SK-N-SH (cell line): ENCODE measurements at regions not wholly inside any gene's neighbourhood (a gene's known extent, or its start where the extent isn't known, plus 50 kb on each side); places are given as distances from the start of the nearest gene placed in this dataset.

Experiments
- CTCF ChIA-PET: fragments of 300-600, 350-600 bp; formaldehyde crosslinking; extraction: SDS; loops from one replicate; lab custom pipeline; 2021; lab: Yijun Ruan, JAX
- POLR2A ChIA-PET: fragments of 350-600 bp; sonication (Branson Sonifier 250); formaldehyde crosslinking; extraction: SDS; loops from one replicate; lab custom pipeline; 2020; ENCODE audit warnings: antibody characterized with exemption, inconsistent platforms; lab: Yijun Ruan, JAX
- DNase-seq: peaks from one replicate; pipeline ENCODE4 v3.0.0; 2012
- H2AFZ ChIP-seq: fragments of 200-600 bp; sonication (generic); 2 replicates; pipeline ENCODE4 v1.8.1; 2016; ENCODE audit warnings: antibody characterized with exemption, mild to moderate bottlenecking, low read depth
- H3F3A ChIP-seq: fragments of 200-600 bp; sonication (generic); replicated peaks from 2 replicates; pipeline ENCODE3; 2016; ENCODE audit warnings: antibody characterized with exemption, mild to moderate bottlenecking; ENCODE audit not compliant: insufficient read depth
- H3K27ac ChIP-seq, 2 experiments: fragments of 200-500 bp in 1 of 2; fragments of 200-600 bp in 1 of 2; sonication (Bioruptor generic) in 1 of 2; sonication (generic), shearing (Covaris generic) in 1 of 2; 2 replicates each; pipeline versions ENCODE4 v1.5.1 to v1.6.1; 2014 to 2016; ENCODE audit warnings: low read depth in 2 of 2, inconsistent platforms in 1 of 2, low read length in 1 of 2, mild to moderate bottlenecking in 1 of 2, mixed read lengths in 1 of 2
- H3K27me3 ChIP-seq: fragments of 200-600 bp; sonication (generic), shearing (Covaris generic); 2 replicates; pipeline ENCODE4 v1.6.1; 2016; ENCODE audit warnings: mixed run types; ENCODE audit not compliant: insufficient read depth
- H3K36me3 ChIP-seq, 2 experiments: fragments of 200-500 bp in 1 of 2; fragments of 200-600 bp in 1 of 2; sonication (Bioruptor generic) in 1 of 2; sonication (generic) in 1 of 2; replicated peaks in 1 of 2; 2 replicates each; pipeline versions ENCODE3 to v1.5.1; 2014 to 2016; ENCODE audit warnings: low read length in 1 of 2, mild to moderate bottlenecking in 1 of 2; ENCODE audit not compliant: insufficient read depth in 2 of 2, control insufficient read depth in 1 of 2
- H3K4me1 ChIP-seq, 2 experiments: fragments of 200-500 bp in 1 of 2; fragments of 200-600 bp in 1 of 2; sonication (Bioruptor generic) in 1 of 2; sonication (generic), shearing (Covaris generic) in 1 of 2; 2 replicates each; pipeline versions ENCODE4 v1.5.1 to v1.6.1; 2014 to 2016; ENCODE audit warnings: low read depth in 1 of 2, low read length in 1 of 2, mixed run types in 1 of 2; ENCODE audit not compliant: insufficient read depth in 2 of 2, control insufficient read depth in 1 of 2
- H3K4me2 ChIP-seq: fragments of 200-600 bp; sonication (generic), shearing (Covaris generic); 2 replicates; pipeline ENCODE4 v1.6.1; 2017; ENCODE audit warnings: mixed run types
- H3K4me3 ChIP-seq, 2 experiments: fragments of 200-500 bp in 1 of 2; fragments of 200-600 bp in 1 of 2; sonication (Bioruptor generic) in 1 of 2; sonication (generic), shearing (Covaris generic) in 1 of 2; 2 replicates each; pipeline versions ENCODE4 v1.5.1 to v1.8.1; 2014 to 2016; ENCODE audit warnings: low read depth in 2 of 2, inconsistent platforms in 1 of 2, low read length in 1 of 2, mild to moderate bottlenecking in 1 of 2, mixed read lengths in 1 of 2, moderate library complexity in 1 of 2
- H3K79me2 ChIP-seq: fragments of 200-600 bp; sonication (generic); 2 replicates; pipeline ENCODE4 v1.8.1; 2017; ENCODE audit warnings: mild to moderate bottlenecking; ENCODE audit not compliant: insufficient read depth
- H3K9ac ChIP-seq: fragments of 200-600 bp; sonication (generic); 2 replicates; pipeline ENCODE4 v1.6.1; 2017; ENCODE audit warnings: mixed run types
- H3K9me2 ChIP-seq: fragments of 200-600 bp; sonication (generic); 2 replicates; pipeline ENCODE4 v1.6.1; 2017; ENCODE audit warnings: mixed run types
- H3K9me3 ChIP-seq: fragments of 200-600 bp; sonication (generic); 2 replicates; pipeline ENCODE4 v1.6.1; 2017; ENCODE audit warnings: mixed run types, mild to moderate bottlenecking, moderate library complexity
- H4K20me1 ChIP-seq: fragments of 200-600 bp; sonication (generic); 2 replicates; pipeline ENCODE4 v1.6.1; 2017; ENCODE audit warnings: mild to moderate bottlenecking, mixed run types; ENCODE audit not compliant: insufficient read depth
- ELF1 ChIP-seq: IDR thresholded peaks from 2 replicates; pipeline ENCODE4 v1.4.0; 2012
- EP300 ChIP-seq, 2 experiments: IDR thresholded peaks; 2 replicates each; pipeline versions ENCODE4 v1.4.0 to v1.6.1; 2012; ENCODE audit warnings: borderline replicate concordance in 1 of 2, low read depth in 1 of 2, low read length in 1 of 2
- FOXJ3 ChIP-seq: sonication (generic); formaldehyde crosslinking; IDR thresholded peaks from 2 replicates; pipeline ENCODE4 v1.5.1; 2020; ENCODE audit warnings: mild to moderate bottlenecking, missing genetic modification reagents
- FOXM1 ChIP-seq: IDR thresholded peaks from 2 replicates; pipeline ENCODE4 v1.4.0; 2012; ENCODE audit warnings: low read depth, mild to moderate bottlenecking
- GATA2 ChIP-seq: sonication (generic); formaldehyde crosslinking; IDR thresholded peaks from 2 replicates; pipeline ENCODE4 v1.5.0; 2020; ENCODE audit warnings: mild to moderate bottlenecking, missing genetic modification reagents
- JUND ChIP-seq: IDR thresholded peaks from 2 replicates; pipeline ENCODE4 v1.4.0; 2012
- MAX ChIP-seq: IDR thresholded peaks from 2 replicates; pipeline ENCODE4 v1.4.0; 2012; ENCODE audit warnings: low read depth
- MEF2A ChIP-seq: IDR thresholded peaks from 2 replicates; pipeline ENCODE4 v1.4.0; 2012; ENCODE audit warnings: low read depth, borderline replicate concordance
- MXI1 ChIP-seq: IDR thresholded peaks from 2 replicates; pipeline ENCODE4 v1.6.1; 2012; ENCODE audit warnings: mild to moderate bottlenecking, low read depth, low read length, improper control_type of control experiment
- NFIC ChIP-seq: IDR thresholded peaks from 2 replicates; pipeline ENCODE4 v1.4.0; 2012; ENCODE audit warnings: borderline replicate concordance
- PBX3 ChIP-seq: IDR thresholded peaks from 2 replicates; pipeline ENCODE4; 2012
- RAD21 ChIP-seq: IDR thresholded peaks from 2 replicates; pipeline ENCODE4 v1.6.1; 2012; ENCODE audit warnings: mild to moderate bottlenecking, low read length
- RCOR1 ChIP-seq: fragments of 150-350 bp; IDR thresholded peaks from 2 replicates; pipeline ENCODE4 v1.6.1; 2017; ENCODE audit warnings: antibody characterized with exemption, low read length
- RFX5 ChIP-seq: IDR thresholded peaks from 2 replicates; pipeline ENCODE4 v1.6.1; 2012; ENCODE audit warnings: mild to moderate bottlenecking, improper control_type of control experiment, low read length
- RXRA ChIP-seq: IDR thresholded peaks from 2 replicates; pipeline ENCODE4 v1.4.0; 2012; ENCODE audit warnings: low read depth, mild to moderate bottlenecking, borderline replicate concordance
- SMC3 ChIP-seq: IDR thresholded peaks from 2 replicates; pipeline ENCODE4 v1.6.1; 2012; ENCODE audit warnings: low read depth, low read length, improper control_type of control experiment
- TAF1 ChIP-seq: IDR thresholded peaks from 2 replicates; pipeline ENCODE4 v1.6.1; 2012; ENCODE audit warnings: low read depth, mild to moderate bottlenecking, low read length, moderate library complexity, borderline replicate concordance
- TCF12 ChIP-seq: IDR thresholded peaks from 2 replicates; pipeline ENCODE4 v1.4.0; 2012
- TEAD4 ChIP-seq: IDR thresholded peaks from 2 replicates; pipeline ENCODE4 v1.4.0; 2012; ENCODE audit warnings: mild to moderate bottlenecking, borderline replicate concordance; ENCODE audit not compliant: insufficient read depth
- USF1 ChIP-seq: IDR thresholded peaks from 2 replicates; pipeline ENCODE4 v1.4.0; 2012; ENCODE audit warnings: low read depth, borderline replicate concordance
- ZBTB33 ChIP-seq: IDR thresholded peaks from 2 replicates; pipeline ENCODE4 v1.4.0; 2012; ENCODE audit warnings: low read depth, borderline replicate concordance
- WGBS: methylation state at CpG from one replicate; pipeline ENCODE4 v1.1.6; 2017; ENCODE audit warnings: low lambda C conversion rate; 5-methylcytosine and 5-hydroxymethylcytosine counted together

- TF ChIP-seq SMC3, result no peak
- no peak for TF ChIP-seq FOXJ3 (CRISPR knock-in tag)
- TF ChIP-seq RFX5, result no peak
These were observed 67.3 kb upstream of the OLIG2 start (continued) for GRCh38 chr21:32958288-32959002.

- ChIA-PET POLR2A (no interaction called here), CTCF (interaction anchor here (1.5 kb wide), 1 partner anchor 32 kb away, joined by 4 read pairs; no protein-coding TSS in a partner anchor)
- no peaks in the 10 kb centered on the region for H3K9me2 ChIP-seq
- no peak for DNase-seq
- no peaks in the 10 kb centered on the region for H4K20me1 ChIP-seq
- no peak overlapping the region for H3K4me2 ChIP-seq
- no peak overlapping the region for H3K9ac ChIP-seq
- TF ChIP-seq MEF2A (no peak), MAX (no peak), TCF12 (no peak), TEAD4 (no peak), RXRA (no peak), PBX3 (no peak), ELF1 (no peak), EP300 (IDR thresholded peaks at IDR 0.05; ENCODE audit: borderline replicate concordance in 1 of 2, low read depth in 1 of 2, low read length in 1 of 2) (no peak), RAD21 (no peak), SMC3 (no peak), FOXM1 (no peak), ZBTB33 (no peak), USF1 (no peak), NFIC (no peak), TAF1 (no peak), RCOR1 (no peak), GATA2 (CRISPR knock-in tag) (no peak), RFX5 (no peak), JUND (no peak), MXI1 (no peak)
- H3K36me3 ChIP-seq, result no peaks in the 10 kb centered on the region
- H3K4me1 ChIP-seq, result no peaks in the 10 kb centered on the region
- H3K79me2 ChIP-seq, result no peaks in the 10 kb centered on the region
- 4% methylated on average over 4 of the region's 4 CpGs for WGBS
- H2AFZ ChIP-seq, result no peak overlapping the region
- H3F3A ChIP-seq, result no peaks in the 10 kb centered on the region
- peaks cover 37% of the 10 kb centered on the region for H3K27me3 ChIP-seq
- no peaks in the 10 kb centered on the region for H3K9me3 ChIP-seq
- no peak overlapping the region for H3K27ac ChIP-seq
- no peak overlapping the region for H3K4me3 ChIP-seq
These were observed 63.5 kb upstream of the OLIG2 start for GRCh38 chr21:32962268-32962667.
